22Rv1 (cell line): ENCODE measurements at regions not wholly inside any gene's neighbourhood (a gene's known extent, or its start where the extent isn't known, plus 50 kb on each side); places are given as distances from the start of the nearest gene placed in this dataset.

Experiments
- H3K27ac ChIP-seq: fragments of 450-650 bp; 2 replicates; pipeline ENCODE4 v1.5.1; 2017
- CTCF ChIP-seq: fragments of 450-650 bp; IDR thresholded peaks from 2 replicates; pipeline ENCODE4 v1.5.1; 2017; ENCODE audit warnings: mild to moderate bottlenecking
- ZFX ChIP-seq: fragments of 450-650 bp; IDR thresholded peaks from 2 replicates; pipeline ENCODE4 v1.6.1; 2017; ENCODE audit warnings: antibody characterized with exemption, borderline replicate concordance

- no peak overlapping the region for H3K27ac ChIP-seq
Measured at GRCh38 chr12:42684802-42685071, 95.2 kb upstream of the PRICKLE1 start.

GRCh38 chr12:42683933-42684801 lies 94.6 kb upstream of the PRICKLE1 start:
- TF ChIP-seq CTCF (no peak), ZFX (no peak)
- no peak overlapping the region for H3K27ac ChIP-seq

More at GRCh38 chr12:42684802-42685071, 95.2 kb upstream of the PRICKLE1 start:
- TF ChIP-seq ZFX (no peak), CTCF (no peak)

GRCh38 chr12:42683266-42683665 lies 93.7 kb upstream of the PRICKLE1 start:
- TF ChIP-seq ZFX (no peak), CTCF (no peak)
- no peak overlapping the region for H3K27ac ChIP-seq

GRCh38 chr12:42679466-42679865 lies 89.9 kb upstream of the PRICKLE1 start:
- TF ChIP-seq ZFX (no peak), CTCF (no peak)
- H3K27ac ChIP-seq, result no peak overlapping the region

- no peak overlapping the region for H3K27ac ChIP-seq
- TF ChIP-seq CTCF, result no peak
- TF ChIP-seq ZFX, result no peak
Measured at GRCh38 chr12:42677461-42677860, 87.9 kb upstream of the PRICKLE1 start.

- no peak overlapping the region for H3K27ac ChIP-seq
- no peak for TF ChIP-seq ZFX
- TF ChIP-seq CTCF, result no peak
Measured at GRCh38 chr12:42673535-42673934, 84.0 kb upstream of the PRICKLE1 start.

GRCh38 chr12:42670719-42671118 lies 81.2 kb upstream of the PRICKLE1 start:
- TF ChIP-seq CTCF, result no peak
- no peak for TF ChIP-seq ZFX
- no peak overlapping the region for H3K27ac ChIP-seq
